MM.1S (cell line): ENCODE measurements at regions not wholly inside any gene's neighbourhood (a gene's known extent, or its start where the extent isn't known, plus 50 kb on each side); places are given as distances from the start of the nearest gene placed in this dataset.
A peak's percentile ranks its signal among the peaks of the same experiment; 100 is the strongest.

Experiments
- DNase-seq: peaks from one replicate; pipeline ENCODE4 v3.0.0-alpha.2; 2015
- H2AFZ ChIP-seq: fragments of 300-600 bp; sonication (generic); 2 replicates; pipeline ENCODE4 v1.6.0; 2016; ENCODE audit warnings: antibody characterized with exemption, low read length
- H3F3A ChIP-seq: fragments of 300-600 bp; sonication (generic); 2 replicates; pipeline ENCODE4 v1.6.1; 2016; ENCODE audit warnings: mild to moderate bottlenecking, antibody characterized with exemption, low read length, moderate library complexity, mixed read lengths; ENCODE audit not compliant: insufficient read depth
- H3K27ac ChIP-seq: fragments of 300-600 bp; sonication (generic); 2 replicates; pipeline ENCODE4 v1.5.1; 2016; ENCODE audit warnings: mild to moderate bottlenecking, low read length
- H3K27me3 ChIP-seq: fragments of 300-600 bp; sonication (generic); replicated peaks from 2 replicates; pipeline ENCODE4 v1.6.0; 2016; ENCODE audit warnings: low read length; ENCODE audit not compliant: insufficient read depth
- H3K36me3 ChIP-seq: fragments of 300-600 bp; sonication (generic); replicated peaks from 2 replicates; pipeline ENCODE4 v1.6.1; 2016; ENCODE audit warnings: mild to moderate bottlenecking, low read length, mixed read lengths; ENCODE audit not compliant: insufficient read depth
- H3K4me1 ChIP-seq: fragments of 300-600 bp; sonication (generic); 2 replicates; pipeline ENCODE4 v1.6.1; 2016; ENCODE audit warnings: low read length, mixed read lengths
- H3K4me2 ChIP-seq: fragments of 300-600 bp; sonication (generic); 2 replicates; pipeline ENCODE4 v1.6.0; 2016; ENCODE audit warnings: low read depth, low read length
- H3K4me3 ChIP-seq: fragments of 300-600 bp; sonication (generic); 2 replicates; pipeline ENCODE4 v1.5.1; 2016; ENCODE audit warnings: low read length, mixed read lengths
- H3K79me2 ChIP-seq: fragments of 300-600 bp; sonication (generic); 2 replicates; pipeline ENCODE4 v1.6.1; 2016; ENCODE audit warnings: mixed run types, low read length, mixed read lengths
- H3K9ac ChIP-seq: fragments of 300-600 bp; sonication (generic); 2 replicates; pipeline ENCODE4 v1.6.1; 2016; ENCODE audit warnings: low read length, mixed read lengths
- H3K9me2 ChIP-seq: fragments of 300-600 bp; sonication (generic); replicated peaks from 2 replicates; pipeline ENCODE4 v1.6.1; 2016; ENCODE audit warnings: mild to moderate bottlenecking, low read length, mixed read lengths; ENCODE audit not compliant: insufficient read depth
- H3K9me3 ChIP-seq: fragments of 300-600 bp; sonication (generic); replicated peaks from 2 replicates; pipeline ENCODE4 v1.6.1; 2016; ENCODE audit warnings: mild to moderate bottlenecking, low read length, mixed read lengths; ENCODE audit not compliant: insufficient read depth
- H4K20me1 ChIP-seq: fragments of 300-600 bp; sonication (generic); 2 replicates; pipeline ENCODE4 v1.6.1; 2016; ENCODE audit warnings: mild to moderate bottlenecking, low read length, moderate library complexity, mixed read lengths; ENCODE audit not compliant: insufficient read depth
- CTCF ChIP-seq: fragments of 300-600 bp; sonication (generic); IDR thresholded peaks from 2 replicates; pipeline ENCODE4 v1.5.1; 2016; ENCODE audit warnings: antibody characterized with exemption, low read length, mixed read lengths
- EZH2 ChIP-seq: fragments of 300-600 bp; sonication (generic); optimal IDR thresholded peaks from 2 replicates; pipeline ENCODE3; 2017; ENCODE audit warnings: low read depth, mild to moderate bottlenecking, antibody characterized with exemption, low read length, mixed read lengths
- EZH2phosphoT487 ChIP-seq: fragments of 300-600 bp; sonication (generic); IDR thresholded peaks from 2 replicates; pipeline ENCODE4 v1.6.1; 2018; ENCODE audit warnings: antibody characterized with exemption, low read length

GRCh38 chr4:4694296-4694772 lies 152.5 kb upstream of the STX18 start:
- DNase-seq, result no peak
- Histone ChIP-seq H3K4me3 (no peak overlapping the region), H2AFZ (no peak overlapping the region), H3K4me2 (no peak overlapping the region), H3K9me3 (no peaks in the 10 kb centered on the region), H3K27me3 (no peaks in the 10 kb centered on the region), H3K9ac (no peak overlapping the region), H3K36me3 (no peaks in the 10 kb centered on the region), H3K79me2 (no peaks in the 10 kb centered on the region), H3K9me2 (no peaks in the 10 kb centered on the region), H3K4me1 (peaks cover 28% of the 10 kb centered on the region), H3K27ac (no peak overlapping the region), H4K20me1 (no peaks in the 10 kb centered on the region), H3F3A (0 out of 2 replicates have a peak, but pooled peaks cover 2% of the 10 kb centered on the region)
- no peak for TF ChIP-seq EZH2phosphoT487
- peak; percentile 8 for TF ChIP-seq CTCF

GRCh38 chr4:4693755-4694295 lies 152.0 kb upstream of the STX18 start:
- Histone ChIP-seq H3K9me2 (no peaks in the 10 kb centered on the region), H3K27me3 (no peaks in the 10 kb centered on the region), H2AFZ (no peak overlapping the region), H4K20me1 (no peaks in the 10 kb centered on the region), H3K36me3 (no peaks in the 10 kb centered on the region), H3K79me2 (no peaks in the 10 kb centered on the region), H3K4me3 (no peak overlapping the region), H3K9me3 (no peaks in the 10 kb centered on the region), H3F3A (0 out of 2 replicates have a peak, but pooled peaks cover 6% of the 10 kb centered on the region), H3K9ac (no peak overlapping the region), H3K4me2 (no peak overlapping the region; the same call in 1 of the 2 replicates), H3K4me1 (peaks cover 33% of the 10 kb centered on the region), H3K27ac (peak overlapping the region; percentile 14; the same call in 1 of the 2 replicates)
- TF ChIP-seq EZH2, result no peak
- no peak for TF ChIP-seq CTCF
- TF ChIP-seq EZH2phosphoT487, result no peak
- DNase-seq, result no peak

GRCh38 chr4:4693258-4693657 lies 151.4 kb upstream of the STX18 start:
- H3K27ac ChIP-seq, result peak overlapping the region; percentile 14; the same call in 1 of the 2 replicates
- H3F3A ChIP-seq, result 0 out of 2 replicates have a peak, but pooled peaks cover 6% of the 10 kb centered on the region
- no peak for TF ChIP-seq EZH2
- TF ChIP-seq EZH2phosphoT487, result no peak
- no peak for TF ChIP-seq CTCF
- no peaks in the 10 kb centered on the region for H3K79me2 ChIP-seq
- H3K36me3 ChIP-seq, result no peaks in the 10 kb centered on the region
- no peaks in the 10 kb centered on the region for H3K9me3 ChIP-seq
- peak; percentile 81 for DNase-seq
- H3K4me3 ChIP-seq, result no peak overlapping the region
- no peaks in the 10 kb centered on the region for H3K9me2 ChIP-seq
- no peak overlapping the region for H2AFZ ChIP-seq
- H3K4me1 ChIP-seq, result peaks cover 35% of the 10 kb centered on the region
- H3K27me3 ChIP-seq, result no peaks in the 10 kb centered on the region
- peak overlapping the region; percentile 26; the same call in 1 of the 2 replicates for H3K4me2 ChIP-seq
- H3K9ac ChIP-seq, result no peak overlapping the region
- H4K20me1 ChIP-seq, result no peaks in the 10 kb centered on the region
